ENCODE measurements at regions not wholly inside any gene's neighbourhood (a gene's known extent, or its start where the extent isn't known, plus 50 kb on each side); places are given as distances from the start of the nearest gene placed in this dataset.

GRCh38 chr7:31284106-31284505, 56.4 kb downstream of the NEUROD6 start:
- no peaks in the 10 kb centered on the region for H3K4me1 ChIP-seq
- ChIA-PET CTCF (no interaction called here), POLR2A (no interaction called here)
- H3K4me3 ChIP-seq, result no peak overlapping the region
- TF ChIP-seq CBX8 (IDR thresholded peaks at IDR 0.05) (no peak), EHF (CRISPR knock-in tag; IDR thresholded peaks at IDR 0.05) (no peak), FOSL2 (IDR thresholded peaks at IDR 0.05) (no peak), FOSL2 (CRISPR knock-in tag; IDR thresholded peaks at IDR 0.05) (no peak), MYC (IDR thresholded peaks at IDR 0.05; ENCODE audit: borderline replicate concordance, low read length) (no peak), CHD2 (IDR thresholded peaks at IDR 0.05; ENCODE audit: low read length, partially characterized antibody) (no peak), TFCP2L1 (CRISPR knock-in tag; IDR thresholded peaks at IDR 0.05) (no peak), RNF2 (IDR thresholded peaks at IDR 0.05; ENCODE audit: borderline replicate concordance, low read depth) (no peak), ZFP36 (IDR thresholded peaks at IDR 0.05; ENCODE audit: borderline replicate concordance, partially characterized antibody) (no peak), GATA3 (IDR thresholded peaks at IDR 0.05; ENCODE audit: borderline replicate concordance) (no peak), CEBPB (IDR thresholded peaks at IDR 0.05) (no peak), HES2 (IDR thresholded peaks at IDR 0.05) (no peak)
- FAIRE-seq (no peak), ATAC-seq (no peak), DNase-seq (ENCODE audit: low read depth in 1 of 2, low spot score in 1 of 2) (no peak)
- 9% methylated on average over 4 of the region's 4 CpGs for WGBS (ENCODE audit: missing lambda C conversion rate)
- no peak overlapping the region for H3K4me2 ChIP-seq
- H3K27ac ChIP-seq, result no peak overlapping the region
- H3K9me3 ChIP-seq, result no peaks in the 10 kb centered on the region

- ATAC-seq, result no peak
- no peaks in the 10 kb centered on the region for H3K4me1 ChIP-seq
- ChIA-PET POLR2A (no interaction called here), CTCF (interaction anchor here (1.2 to 1.9 kb wide), 2 partner anchors 172 to 587 kb away, joined by 3 to 5 read pairs; no protein-coding TSS in a partner anchor)
- TF ChIP-seq KDM1A (IDR thresholded peaks at IDR 0.05; ENCODE audit: low read depth) (no peak), TP53 (CRISPR knock-in tag; IDR thresholded peaks at IDR 0.05) (no peak), ATOH8 (CRISPR knock-in tag; IDR thresholded peaks at IDR 0.05; ENCODE audit: low read depth) (no peak), BCL3 (IDR thresholded peaks at IDR 0.05) (no peak), E2F6 (IDR thresholded peaks at IDR 0.05; ENCODE audit: borderline replicate concordance, low read depth) (no peak), MAZ (IDR thresholded peaks at IDR 0.05; ENCODE audit: borderline replicate concordance, low read depth, low read length) (no peak), RFX5 (IDR thresholded peaks at IDR 0.05) (no peak), CTCF (IDR thresholded peaks at IDR 0.05) (no peak), RARB (CRISPR knock-in tag; IDR thresholded peaks at IDR 0.05) (no peak), CBX8 (IDR thresholded peaks at IDR 0.05) (no peak), CBX2 (IDR thresholded peaks at IDR 0.05; ENCODE audit: borderline replicate concordance, low read depth) (no peak), FOXS1 (CRISPR knock-in tag; IDR thresholded peaks at IDR 0.05) (no peak), ZFP36 (IDR thresholded peaks at IDR 0.05; ENCODE audit: borderline replicate concordance, partially characterized antibody) (no peak), KDM5A (IDR thresholded peaks at IDR 0.05) (no peak), NPAS2 (CRISPR knock-in tag; IDR thresholded peaks at IDR 0.05; ENCODE audit: borderline replicate concordance) (no peak), CEBPB (IDR thresholded peaks at IDR 0.05) (no peak), NFE2L2 (conservative IDR thresholded peaks at IDR 0.05; ENCODE audit: low read length) (no peak), MAFK (IDR thresholded peaks at IDR 0.05; ENCODE audit: partially characterized antibody) (no peak), HMGXB4 (CRISPR knock-in tag; IDR thresholded peaks at IDR 0.05; ENCODE audit: borderline replicate concordance) (no peak), ZNF302 (CRISPR knock-in tag; IDR thresholded peaks at IDR 0.05) (no peak)
- no peaks in the 10 kb centered on the region for H3K9me3 ChIP-seq
- no peak for DNase-seq (ENCODE audit: low read depth in 1 of 2, low spot score in 1 of 2)
- no peak for FAIRE-seq
- H3K4me3 ChIP-seq, result no peak overlapping the region
- WGBS (ENCODE audit: missing lambda C conversion rate), result 13% methylated on average over 5 of the region's 5 CpGs
- no peak overlapping the region for H3K27ac ChIP-seq
- H3K4me2 ChIP-seq, result no peak overlapping the region
These were observed 68.7 kb downstream of the NEUROD6 start for GRCh38 chr7:31271641-31272405.

Measured in A549 (cell line).